ENCODE measurements at regions not wholly inside any gene's neighbourhood (a gene's known extent, or its start where the extent isn't known, plus 50 kb on each side); places are given as distances from the start of the nearest gene placed in this dataset.

GRCh38 chr12:28851781-28852180 lies 297.3 kb upstream of the FAR2 start:
- no peak for TF ChIP-seq GATA1 (IDR thresholded peaks at IDR 0.05; ENCODE audit: low read depth, low read length)
- no peak for TF ChIP-seq POLR2A (IDR thresholded peaks at IDR 0.05; ENCODE audit: low read length)
- no peak for DNase-seq

GRCh38 chr12:28855761-28856310 lies 293.2 kb upstream of the FAR2 start:
- TF ChIP-seq POLR2A (IDR thresholded peaks at IDR 0.05; ENCODE audit: low read length) (no peak), GATA1 (IDR thresholded peaks at IDR 0.05; ENCODE audit: low read depth, low read length) (no peak)
- DNase-seq: no peak

- TF ChIP-seq GATA1 (IDR thresholded peaks at IDR 0.05; ENCODE audit: low read depth, low read length) (no peak), POLR2A (IDR thresholded peaks at IDR 0.05; ENCODE audit: low read length) (no peak)
- no peak for DNase-seq
Measured at GRCh38 chr12:28857369-28857768, 291.7 kb upstream of the FAR2 start.

GRCh38 chr12:28859551-28859950 lies 289.5 kb upstream of the FAR2 start:
- DNase-seq: no peak
- TF ChIP-seq GATA1 (IDR thresholded peaks at IDR 0.05; ENCODE audit: low read depth, low read length) (no peak), POLR2A (IDR thresholded peaks at IDR 0.05; ENCODE audit: low read length) (no peak)

GRCh38 chr12:28865776-28866175 lies 283.3 kb upstream of the FAR2 start:
- no peak for TF ChIP-seq POLR2A (IDR thresholded peaks at IDR 0.05; ENCODE audit: low read length)
- TF ChIP-seq GATA1 (IDR thresholded peaks at IDR 0.05; ENCODE audit: low read depth, low read length): no peak
- DNase-seq: no peak

GRCh38 chr12:28866296-28866695 lies 282.8 kb upstream of the FAR2 start:
- TF ChIP-seq GATA1 (IDR thresholded peaks at IDR 0.05; ENCODE audit: low read depth, low read length): no peak
- no peak for TF ChIP-seq POLR2A (IDR thresholded peaks at IDR 0.05; ENCODE audit: low read length)

GRCh38 chr12:28866715-28867503 lies 282.2 kb upstream of the FAR2 start:
- no peak for DNase-seq
- TF ChIP-seq GATA1 (IDR thresholded peaks at IDR 0.05; ENCODE audit: low read depth, low read length): no peak
- TF ChIP-seq POLR2A (IDR thresholded peaks at IDR 0.05; ENCODE audit: low read length): no peak

More at GRCh38 chr12:28866296-28866695, 282.8 kb upstream of the FAR2 start:
- no peak for DNase-seq

- TF ChIP-seq GATA1 (IDR thresholded peaks at IDR 0.05; ENCODE audit: low read depth, low read length): no peak
- DNase-seq: no peak
Measured at GRCh38 chr12:28868414-28868813, 280.7 kb upstream of the FAR2 start.

GRCh38 chr12:28869197-28869596 lies 279.9 kb upstream of the FAR2 start:
- TF ChIP-seq GATA1 (IDR thresholded peaks at IDR 0.05; ENCODE audit: low read depth, low read length): no peak
- TF ChIP-seq POLR2A (IDR thresholded peaks at IDR 0.05; ENCODE audit: low read length): no peak
- no peak for DNase-seq

GRCh38 chr12:28870839-28871440 lies 278.1 kb upstream of the FAR2 start:
- no peak for DNase-seq

GRCh38 chr12:28872654-28873268 lies 276.3 kb upstream of the FAR2 start:
- TF ChIP-seq GATA1 (IDR thresholded peaks at IDR 0.05; ENCODE audit: low read depth, low read length): no peak
- no peak for TF ChIP-seq POLR2A (IDR thresholded peaks at IDR 0.05; ENCODE audit: low read length)
- DNase-seq: peak; percentile 46 to 61

More at GRCh38 chr12:28870839-28871440, 278.1 kb upstream of the FAR2 start:
- no peak for TF ChIP-seq GATA1 (IDR thresholded peaks at IDR 0.05; ENCODE audit: low read depth, low read length)
- no peak for TF ChIP-seq POLR2A (IDR thresholded peaks at IDR 0.05; ENCODE audit: low read length)

GRCh38 chr12:28874758-28875157 lies 274.3 kb upstream of the FAR2 start:
- TF ChIP-seq GATA1 (IDR thresholded peaks at IDR 0.05; ENCODE audit: low read depth, low read length) (no peak), POLR2A (IDR thresholded peaks at IDR 0.05; ENCODE audit: low read length) (no peak)
- DNase-seq: no peak

- no peak for DNase-seq
- TF ChIP-seq GATA1 (IDR thresholded peaks at IDR 0.05; ENCODE audit: low read depth, low read length) (no peak), POLR2A (IDR thresholded peaks at IDR 0.05; ENCODE audit: low read length) (no peak)
Measured at GRCh38 chr12:28876196-28876798, 272.8 kb upstream of the FAR2 start.

- DNase-seq: no peak
- TF ChIP-seq POLR2A (IDR thresholded peaks at IDR 0.05; ENCODE audit: low read length): no peak
- no peak for TF ChIP-seq GATA1 (IDR thresholded peaks at IDR 0.05; ENCODE audit: low read depth, low read length)
Measured at GRCh38 chr12:28877854-28878253, 271.2 kb upstream of the FAR2 start.

Measured in erythroblast (primary cell).